ENCODE measurements at regions not wholly inside any gene's neighbourhood (a gene's known extent, or its start where the extent isn't known, plus 50 kb on each side); places are given as distances from the start of the nearest gene placed in this dataset.

- H3K27ac ChIP-seq (ENCODE audit: low read depth in 1 of 2, low read length in 2 of 2), result no peak overlapping the region
- no peak for DNase-seq
- intact Hi-C loops (cut with DNase I), result no loop called here
- no peaks in the 10 kb centered on the region for H3K9me3 ChIP-seq (ENCODE audit: control insufficient read depth, low read length)
- 51 to 52% methylated on average over 3 of the region's 3 CpGs for WGBS, 2 donors
- no peaks in the 10 kb centered on the region for H3K27me3 ChIP-seq (ENCODE audit: control insufficient read depth in 1 of 2, insufficient read depth in 2 of 2, low read length in 1 of 2)
- peaks cover 1 to 3% of the 10 kb centered on the region in 2 donors for H3K4me1 ChIP-seq (ENCODE audit: control insufficient read depth in 1 of 2, insufficient read depth in 2 of 2, low read length in 2 of 2)
- H3K36me3 ChIP-seq (ENCODE audit: control insufficient read depth in 1 of 2, insufficient read depth in 2 of 2, low read length in 1 of 2), result no peaks in the 10 kb centered on the region
- no peak overlapping the region for H3K4me3 ChIP-seq (ENCODE audit: low read length in 2 of 2)
- ATAC-seq (ENCODE audit: low FRiP score), result no peak
Measured at GRCh38 chr3:23115171-23115877, 87.8 kb upstream of the UBE2E2 start.

DNA sequence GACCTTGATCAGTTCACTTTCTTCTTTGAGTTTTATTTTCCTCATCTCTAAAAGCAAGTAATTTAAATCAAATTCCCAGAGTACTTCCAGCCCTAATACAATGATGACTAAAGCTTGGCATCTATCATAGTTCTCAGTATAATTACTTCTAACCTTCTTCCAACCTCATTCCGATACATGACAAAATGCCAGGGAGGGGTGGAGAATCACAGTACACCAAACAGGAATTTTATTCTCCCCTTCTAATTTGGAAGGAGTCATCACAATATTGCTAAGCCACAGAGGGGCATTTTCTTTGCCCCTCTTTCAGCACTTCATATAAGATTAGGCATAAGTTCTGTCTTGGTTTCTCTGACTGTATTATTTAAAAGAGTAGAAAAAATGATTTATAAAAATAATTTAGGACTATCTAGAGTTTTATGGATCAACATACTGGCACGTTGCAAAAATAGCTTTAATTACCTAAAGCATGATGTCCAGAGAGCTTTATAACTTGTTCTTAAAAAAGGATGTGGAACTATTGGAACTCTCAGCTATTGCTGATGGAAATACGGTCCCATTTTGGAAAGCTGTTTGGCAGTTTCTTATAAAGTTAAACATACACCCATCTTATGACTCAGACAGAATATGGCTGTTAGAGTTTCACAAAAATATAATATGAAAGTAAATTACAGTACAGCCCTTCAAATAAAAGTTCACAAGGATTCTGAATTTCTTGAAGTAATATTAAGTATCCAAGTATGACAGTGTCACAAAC is 86.9 kb upstream of the UBE2E2 start:
- intact Hi-C loops (cut with DNase I), result no loop called here
- 4 to 6% methylated on average over 3 of the region's 3 CpGs for WGBS, 2 donors
- ATAC-seq (ENCODE audit: low FRiP score) (no peak), DNase-seq (no peak)
- Histone ChIP-seq H3K27me3 (ENCODE audit: control insufficient read depth in 1 of 2, insufficient read depth in 2 of 2, low read length in 1 of 2) (no peaks in the 10 kb centered on the region), H3K4me3 (ENCODE audit: low read length in 2 of 2) (no peak overlapping the region), H3K27ac (ENCODE audit: low read depth in 1 of 2, low read length in 2 of 2) (no peak overlapping the region), H3K4me1 (ENCODE audit: control insufficient read depth in 1 of 2, insufficient read depth in 2 of 2, low read length in 2 of 2) (peaks cover 1 to 3% of the 10 kb centered on the region in 2 donors), H3K36me3 (ENCODE audit: control insufficient read depth in 1 of 2, insufficient read depth in 2 of 2, low read length in 1 of 2) (no peaks in the 10 kb centered on the region), H3K9me3 (ENCODE audit: control insufficient read depth, low read length) (no peaks in the 10 kb centered on the region)

DNA sequence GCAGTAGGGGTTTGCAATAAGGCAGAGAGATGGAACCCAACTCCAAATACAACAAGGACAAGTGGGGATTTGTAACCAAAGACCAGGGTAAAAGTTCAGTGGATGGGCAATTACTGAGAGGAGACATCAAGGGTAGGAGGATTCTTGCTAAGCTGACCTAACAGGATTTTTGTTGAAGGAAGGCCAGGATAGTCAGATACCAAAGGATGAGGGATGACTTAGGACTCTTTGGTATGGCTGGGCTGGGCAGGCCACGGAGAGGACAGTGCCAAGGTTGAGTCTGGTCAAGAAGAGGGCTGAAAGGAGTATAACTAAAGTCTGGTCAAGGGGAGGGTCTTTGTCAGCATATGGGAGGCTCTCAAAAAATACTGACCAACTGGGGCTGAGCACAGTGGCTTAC is 85.3 kb upstream of the UBE2E2 start:
- Histone ChIP-seq H3K9me3 (ENCODE audit: control insufficient read depth, low read length) (no peaks in the 10 kb centered on the region), H3K4me3 (ENCODE audit: low read length in 2 of 2) (no peak overlapping the region), H3K36me3 (ENCODE audit: control insufficient read depth in 1 of 2, insufficient read depth in 2 of 2, low read length in 1 of 2) (no peaks in the 10 kb centered on the region), H3K4me1 (ENCODE audit: control insufficient read depth in 1 of 2, insufficient read depth in 2 of 2, low read length in 2 of 2) (peaks cover 1 to 3% of the 10 kb centered on the region in 2 donors), H3K27ac (ENCODE audit: low read depth in 1 of 2, low read length in 2 of 2) (no peak overlapping the region), H3K27me3 (ENCODE audit: control insufficient read depth in 1 of 2, insufficient read depth in 2 of 2, low read length in 1 of 2) (no peaks in the 10 kb centered on the region)
- WGBS, 2 donors, result 85 to 92% methylated on average over 1 of the region's 1 CpG
- ATAC-seq (ENCODE audit: low FRiP score) (no peak), DNase-seq (no peak)
- intact Hi-C loops (cut with DNase I), result no loop called here

DNA sequence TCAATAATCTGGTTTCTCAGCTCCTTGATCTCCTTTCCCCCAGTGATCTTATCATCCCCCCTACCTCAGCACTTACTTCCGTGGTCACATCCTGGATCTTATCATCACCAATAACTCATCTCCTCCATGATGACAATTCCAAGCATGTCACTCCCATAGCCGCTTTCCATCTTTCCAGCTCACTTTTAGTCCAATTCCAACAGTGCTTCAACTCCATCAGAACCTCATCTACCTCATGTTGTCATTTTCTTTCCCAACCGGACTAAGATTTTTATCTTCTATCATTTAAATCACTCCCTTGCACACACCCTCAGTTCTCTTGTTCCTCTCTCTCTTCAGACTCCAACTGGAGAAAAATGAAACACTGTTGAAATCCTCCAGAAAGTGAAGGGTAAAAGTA is 75.9 kb upstream of the UBE2E2 start:
- peaks cover 0 to 2% of the 10 kb centered on the region in 2 donors for H3K27me3 ChIP-seq (ENCODE audit: control insufficient read depth in 1 of 2, insufficient read depth in 2 of 2, low read length in 1 of 2)
- H3K9me3 ChIP-seq (ENCODE audit: control insufficient read depth, low read length), result no peaks in the 10 kb centered on the region
- no peak overlapping the region for H3K4me3 ChIP-seq (ENCODE audit: low read length in 2 of 2)
- H3K36me3 ChIP-seq (ENCODE audit: control insufficient read depth in 1 of 2, insufficient read depth in 2 of 2, low read length in 1 of 2), result no peaks in the 10 kb centered on the region
- no peak for ATAC-seq (ENCODE audit: low FRiP score)
- intact Hi-C loops (cut with DNase I), result no loop called here
- no peak for DNase-seq
- no peak overlapping the region for H3K27ac ChIP-seq (ENCODE audit: low read depth in 1 of 2, low read length in 2 of 2)
- no peaks in the 10 kb centered on the region for H3K4me1 ChIP-seq (ENCODE audit: control insufficient read depth in 1 of 2, insufficient read depth in 2 of 2, low read length in 2 of 2)
- WGBS, 2 donors, result 92 to 93% methylated on average over 3 of the region's 3 CpGs

DNA sequence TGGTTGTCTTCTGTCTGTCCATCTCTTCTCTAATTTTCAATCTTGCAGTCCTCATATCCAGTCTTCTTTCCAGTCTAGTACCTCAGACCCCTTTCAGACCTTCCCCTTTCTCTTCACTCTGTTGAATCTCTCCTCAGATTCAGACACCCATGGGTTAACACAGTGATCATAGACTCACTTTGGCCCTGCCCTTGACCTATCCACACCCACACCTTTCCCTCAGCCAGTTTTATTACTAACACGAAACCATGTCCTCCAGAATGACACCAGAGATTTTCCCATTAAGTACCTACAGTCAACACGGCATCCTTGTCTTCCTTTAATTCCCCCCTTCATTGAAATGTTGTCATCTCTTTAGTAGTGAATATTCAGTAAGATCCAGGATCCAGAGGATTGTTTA is 74.5 kb upstream of the UBE2E2 start:
- ATAC-seq (ENCODE audit: low FRiP score), result no peak
- intact Hi-C loops (cut with DNase I), result no loop called here
- peaks cover 0 to 2% of the 10 kb centered on the region in 2 donors for H3K27me3 ChIP-seq (ENCODE audit: control insufficient read depth in 1 of 2, insufficient read depth in 2 of 2, low read length in 1 of 2)
- WGBS, 2 donors, result 93 to 96% methylated on average over 2 of the region's 2 CpGs
- DNase-seq, result no peak
- H3K9me3 ChIP-seq (ENCODE audit: control insufficient read depth, low read length), result no peaks in the 10 kb centered on the region
- H3K27ac ChIP-seq (ENCODE audit: low read depth in 1 of 2, low read length in 2 of 2), result no peak overlapping the region
- H3K4me3 ChIP-seq (ENCODE audit: low read length in 2 of 2), result no peak overlapping the region
- H3K36me3 ChIP-seq (ENCODE audit: control insufficient read depth in 1 of 2, insufficient read depth in 2 of 2, low read length in 1 of 2), result no peaks in the 10 kb centered on the region
- H3K4me1 ChIP-seq (ENCODE audit: control insufficient read depth in 1 of 2, insufficient read depth in 2 of 2, low read length in 2 of 2), result no peaks in the 10 kb centered on the region

DNA sequence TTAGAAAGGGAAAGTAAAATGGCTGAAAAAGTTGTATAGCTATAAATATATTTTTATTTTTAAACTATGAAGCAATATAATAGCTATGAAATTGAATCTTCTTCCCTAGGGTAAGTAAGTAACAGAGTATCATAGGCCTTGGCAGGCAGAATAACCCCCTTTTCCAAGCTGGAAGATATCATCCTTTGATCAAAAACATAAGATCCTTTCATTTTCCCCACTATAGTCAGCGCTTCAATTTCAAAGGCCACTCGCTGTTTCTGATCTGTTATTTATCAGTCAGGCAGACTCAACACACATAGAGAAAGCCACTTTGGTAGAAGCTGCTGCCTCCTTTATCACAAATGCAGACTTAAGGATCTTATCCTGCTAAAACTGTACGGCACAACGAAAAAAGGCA is 74.0 kb upstream of the UBE2E2 start:
- ATAC-seq (ENCODE audit: low FRiP score), result no peak
- Histone ChIP-seq H3K9me3 (ENCODE audit: control insufficient read depth, low read length) (no peaks in the 10 kb centered on the region), H3K4me1 (ENCODE audit: control insufficient read depth in 1 of 2, insufficient read depth in 2 of 2, low read length in 2 of 2) (no peaks in the 10 kb centered on the region), H3K27ac (ENCODE audit: low read depth in 1 of 2, low read length in 2 of 2) (no peak overlapping the region), H3K4me3 (ENCODE audit: low read length in 2 of 2) (no peak overlapping the region), H3K36me3 (ENCODE audit: control insufficient read depth in 1 of 2, insufficient read depth in 2 of 2, low read length in 1 of 2) (no peaks in the 10 kb centered on the region), H3K27me3 (ENCODE audit: control insufficient read depth in 1 of 2, insufficient read depth in 2 of 2, low read length in 1 of 2) (peaks cover 0 to 2% of the 10 kb centered on the region in 2 donors)
- WGBS, 2 donors, result 89 to 96% methylated on average over 4 of the region's 4 CpGs
- intact Hi-C loops (cut with DNase I), result no loop called here
- no peak for DNase-seq

GRCh38 chr3:23129817-23130216 is 73.3 kb upstream of the UBE2E2 start:
- DNase-seq (no peak), ATAC-seq (ENCODE audit: low FRiP score) (no peak)
- H3K27me3 ChIP-seq (ENCODE audit: control insufficient read depth in 1 of 2, insufficient read depth in 2 of 2, low read length in 1 of 2), result peaks cover 0 to 2% of the 10 kb centered on the region in 2 donors
- no peaks in the 10 kb centered on the region for H3K4me1 ChIP-seq (ENCODE audit: control insufficient read depth in 1 of 2, insufficient read depth in 2 of 2, low read length in 2 of 2)
- 58 to 68% methylated on average over 3 of the region's 3 CpGs for WGBS, 2 donors
- H3K27ac ChIP-seq (ENCODE audit: low read depth in 1 of 2, low read length in 2 of 2), result no peak overlapping the region
- no peak overlapping the region for H3K4me3 ChIP-seq (ENCODE audit: low read length in 2 of 2)
- no peaks in the 10 kb centered on the region for H3K9me3 ChIP-seq (ENCODE audit: control insufficient read depth, low read length)
- H3K36me3 ChIP-seq (ENCODE audit: control insufficient read depth in 1 of 2, insufficient read depth in 2 of 2, low read length in 1 of 2), result no peaks in the 10 kb centered on the region
- intact Hi-C loops (cut with DNase I), result no loop called here

DNA sequence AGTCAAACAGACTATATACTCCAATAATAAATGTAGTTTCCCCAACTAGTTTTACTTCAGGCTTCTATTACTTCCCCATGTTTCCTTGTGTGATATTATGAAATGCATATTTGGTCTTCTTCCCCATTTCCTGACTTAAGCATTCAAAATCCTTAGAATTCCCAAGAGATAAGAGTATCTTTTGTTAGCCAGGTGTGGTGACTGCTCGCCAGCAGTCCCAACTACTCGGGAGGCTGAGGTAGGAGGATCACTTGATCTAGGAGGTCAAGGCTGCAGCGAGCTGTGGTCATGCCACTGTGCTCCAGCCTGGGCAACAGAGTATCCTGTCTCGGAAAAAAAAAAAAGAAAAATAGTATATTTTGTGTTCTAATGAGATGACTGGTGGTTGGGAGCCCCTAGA is 72.7 kb upstream of the UBE2E2 start:
- DNase-seq (no peak), ATAC-seq (ENCODE audit: low FRiP score) (no peak)
- intact Hi-C loops (cut with DNase I), result no loop called here
- no peak overlapping the region for H3K4me3 ChIP-seq (ENCODE audit: low read length in 2 of 2)
- WGBS, 2 donors, result 96% methylated on average over 4 of the region's 4 CpGs
- H3K27ac ChIP-seq (ENCODE audit: low read depth in 1 of 2, low read length in 2 of 2), result no peak overlapping the region
- H3K27me3 ChIP-seq (ENCODE audit: control insufficient read depth in 1 of 2, insufficient read depth in 2 of 2, low read length in 1 of 2), result peaks cover 0 to 2% of the 10 kb centered on the region in 2 donors
- H3K36me3 ChIP-seq (ENCODE audit: control insufficient read depth in 1 of 2, insufficient read depth in 2 of 2, low read length in 1 of 2), result no peaks in the 10 kb centered on the region
- no peaks in the 10 kb centered on the region for H3K4me1 ChIP-seq (ENCODE audit: control insufficient read depth in 1 of 2, insufficient read depth in 2 of 2, low read length in 2 of 2)
- no peaks in the 10 kb centered on the region for H3K9me3 ChIP-seq (ENCODE audit: control insufficient read depth, low read length)

Measured in aorta (tissue), 5 donors.